HG03196 (cell line): ENCODE measurements at regions not wholly inside any gene's neighbourhood (a gene's known extent, or its start where the extent isn't known, plus 50 kb on each side); places are given as distances from the start of the nearest gene placed in this dataset.

ENCODE experiments used
- ATAC-seq: cut with Tn5 transposase; IDR thresholded peaks from one replicate; pipeline ENCODE4 v1.9.1; 2021; ENCODE audit not compliant: unreplicated experiment

- no peak for ATAC-seq
These were observed 73.6 kb downstream of the SIPA1L2 start for GRCh38 chr1:232556351-232556750.

- ATAC-seq: no peak
These were observed 74.3 kb downstream of the SIPA1L2 start for GRCh38 chr1:232555494-232556210.

GRCh38 chr1:232554409-232554808 is 75.5 kb downstream of the SIPA1L2 start:
- no peak for ATAC-seq

- no peak for ATAC-seq
These were observed 76.1 kb downstream of the SIPA1L2 start for GRCh38 chr1:232553809-232554208.

GRCh38 chr1:232553050-232553754 is 76.7 kb downstream of the SIPA1L2 start:
- no peak for ATAC-seq

GRCh38 chr1:232551386-232551785 is 78.5 kb downstream of the SIPA1L2 start:
- ATAC-seq: no peak

GRCh38 chr1:232550007-232550406 is 79.9 kb downstream of the SIPA1L2 start:
- ATAC-seq: no peak

- no peak for ATAC-seq
These were observed 81.2 kb downstream of the SIPA1L2 start for GRCh38 chr1:232548691-232549090.

- no peak for ATAC-seq
These were observed 81.9 kb downstream of the SIPA1L2 start for GRCh38 chr1:232547938-232548484.

- ATAC-seq: no peak
These were observed 87.0 kb downstream of the SIPA1L2 start for GRCh38 chr1:232542633-232543593.

GRCh38 chr1:232538943-232539302 is 91.0 kb downstream of the SIPA1L2 start:
- no peak for ATAC-seq

GRCh38 chr1:232538224-232538942 is 91.5 kb downstream of the SIPA1L2 start:
- ATAC-seq: no peak

GRCh38 chr1:232534552-232535517 is 95.1 kb downstream of the SIPA1L2 start:
- no peak for ATAC-seq

GRCh38 chr1:232533328-232533727 is 96.6 kb downstream of the SIPA1L2 start:
- ATAC-seq: no peak

GRCh38 chr1:232532901-232533300 is 97.0 kb downstream of the SIPA1L2 start:
- no peak for ATAC-seq

- no peak for ATAC-seq
These were observed 98.6 kb downstream of the SIPA1L2 start for GRCh38 chr1:232531291-232531690.

- no peak for ATAC-seq
These were observed 100.2 kb downstream of the SIPA1L2 start for GRCh38 chr1:232529747-232530146.

- ATAC-seq: no peak
These were observed 101.4 kb downstream of the SIPA1L2 start for GRCh38 chr1:232528472-232529089.

- no peak for ATAC-seq
These were observed 105.9 kb downstream of the SIPA1L2 start for GRCh38 chr1:232524056-232524455.
